COLO829 (cell line): ENCODE measurements at regions not wholly inside any gene's neighbourhood (a gene's known extent, or its start where the extent isn't known, plus 50 kb on each side); places are given as distances from the start of the nearest gene placed in this dataset.

ENCODE experiments used
- DNase-seq: peaks from one replicate; pipeline ENCODE4 v3.0.0; 2012; ENCODE audit warnings: low spot score

DNA sequence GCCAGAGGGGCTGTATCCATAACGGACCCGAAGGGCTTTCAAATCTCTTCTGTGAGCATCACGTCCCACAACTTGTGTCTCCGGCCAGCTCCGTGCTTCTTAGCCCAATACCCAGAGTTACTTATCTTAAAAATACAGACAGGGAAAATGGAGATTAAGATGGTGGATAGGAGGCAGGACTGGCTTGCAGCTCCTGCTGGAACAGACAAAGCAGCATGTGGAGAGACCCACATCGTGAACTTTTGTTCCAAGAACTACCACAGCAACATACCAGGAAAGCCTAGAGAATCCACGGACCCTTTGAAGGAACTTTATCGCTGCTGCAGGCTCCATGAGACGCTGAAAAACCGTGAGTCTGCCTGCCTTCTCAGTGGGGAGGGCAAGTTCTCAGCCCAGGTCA lies 113.7 kb downstream of the RNASET2 start:
- no peak for DNase-seq

DNA sequence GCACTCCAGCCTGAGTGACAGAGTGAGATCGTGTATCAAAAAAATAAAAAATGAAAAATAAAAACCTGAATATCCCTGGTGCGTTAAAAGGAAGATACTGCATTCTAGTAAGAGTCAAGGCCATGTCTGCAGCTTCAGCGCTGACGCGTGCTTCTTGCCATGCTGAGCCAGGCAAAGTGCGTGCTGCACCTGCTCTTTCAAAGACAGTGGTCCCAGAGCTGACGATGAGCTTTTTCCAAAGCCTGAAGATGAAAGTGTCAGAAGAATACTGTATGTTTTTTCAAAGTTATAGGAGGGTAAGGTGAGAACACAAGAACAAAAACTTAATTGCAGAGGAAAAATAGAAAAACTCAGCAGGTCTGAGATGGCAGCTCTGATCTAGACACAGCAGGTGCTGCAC lies 115.1 kb downstream of the RNASET2 start:
- no peak for DNase-seq

DNA sequence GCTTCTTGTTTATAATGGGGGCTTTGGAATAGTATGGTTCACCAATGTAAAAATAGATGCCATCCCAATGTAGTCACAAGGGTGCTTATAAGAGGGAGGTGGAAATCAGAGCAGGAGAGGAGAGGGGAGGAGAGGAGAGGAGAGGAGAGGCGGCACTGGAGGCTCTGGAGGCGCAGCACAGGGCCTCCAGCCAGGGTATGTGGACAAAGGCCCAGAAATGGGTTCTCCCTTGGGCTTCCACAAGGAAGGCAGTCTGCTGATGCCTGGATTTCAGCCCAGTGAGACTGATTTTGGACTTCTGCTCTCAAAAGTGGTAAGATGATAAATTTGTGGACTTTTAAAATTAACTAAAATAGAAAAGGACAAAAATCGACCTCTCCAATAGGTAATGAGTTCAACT lies 116.8 kb downstream of the RNASET2 start:
- DNase-seq = no peak

DNA sequence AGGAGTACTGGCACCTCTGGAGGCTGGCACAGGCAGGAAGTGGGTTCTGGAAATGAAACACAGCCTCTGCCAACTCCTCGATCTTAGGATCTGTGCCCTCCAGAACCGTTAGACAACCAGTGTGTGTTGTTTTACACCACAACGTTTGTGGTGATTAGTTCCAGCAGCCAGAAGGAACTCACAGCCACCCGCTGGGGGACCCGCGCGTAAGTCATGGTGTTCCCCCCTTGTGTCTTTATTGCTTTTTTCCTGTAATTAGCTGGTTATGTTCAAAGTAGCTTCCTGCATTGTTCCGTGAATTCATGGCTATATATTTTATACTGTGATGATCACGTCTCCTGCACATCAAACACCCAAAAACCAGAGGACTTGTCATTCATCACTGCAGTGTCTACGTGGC lies 117.4 kb downstream of the RNASET2 start:
- no peak for DNase-seq

DNA sequence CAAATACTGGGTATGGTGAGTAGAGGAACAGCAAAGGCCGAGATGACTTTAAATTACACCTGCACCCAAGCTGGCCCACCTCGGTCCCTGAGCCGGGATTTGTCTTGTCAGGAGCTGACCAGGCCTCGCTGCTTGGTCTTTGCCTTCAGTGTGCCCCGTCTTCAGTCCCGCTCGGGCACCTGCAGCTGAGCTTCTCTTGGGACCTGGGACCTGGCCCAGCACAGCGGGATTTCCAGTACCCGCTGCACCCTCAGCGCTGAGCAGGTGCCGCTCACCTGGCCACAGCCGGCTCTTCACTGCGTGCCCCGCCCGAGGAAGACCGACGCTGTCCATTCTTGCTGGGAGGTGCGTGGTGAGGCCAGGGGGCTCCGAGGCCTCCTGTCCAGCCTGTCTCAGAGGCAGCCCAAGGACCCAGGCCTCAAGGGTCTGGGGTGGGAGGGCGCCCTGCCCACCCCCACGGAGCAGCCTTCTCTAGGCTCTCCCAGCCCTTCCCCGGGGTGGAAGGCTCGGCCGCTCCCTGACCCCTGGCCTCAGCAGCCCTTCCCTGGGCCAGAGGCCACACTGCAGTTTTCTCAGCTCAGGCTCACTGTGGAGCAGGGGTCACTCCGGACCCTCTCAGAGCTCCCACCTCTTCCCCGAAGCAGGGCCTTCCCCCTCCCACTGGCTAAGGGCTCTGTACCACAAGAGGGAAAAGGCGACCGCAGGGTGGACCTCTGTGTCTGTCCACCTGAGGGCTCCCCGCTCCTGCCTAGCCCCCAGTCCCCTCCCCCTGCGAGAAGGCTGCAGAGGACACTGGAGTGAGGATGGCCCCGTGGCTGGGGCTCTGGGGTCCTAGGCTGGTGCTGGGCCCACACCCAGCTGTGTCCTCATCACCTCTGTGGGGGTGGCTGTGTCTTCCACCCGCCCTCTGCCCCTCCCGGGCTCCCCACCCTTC lies 119.3 kb downstream of the RNASET2 start:
- DNase-seq = no peak

DNA sequence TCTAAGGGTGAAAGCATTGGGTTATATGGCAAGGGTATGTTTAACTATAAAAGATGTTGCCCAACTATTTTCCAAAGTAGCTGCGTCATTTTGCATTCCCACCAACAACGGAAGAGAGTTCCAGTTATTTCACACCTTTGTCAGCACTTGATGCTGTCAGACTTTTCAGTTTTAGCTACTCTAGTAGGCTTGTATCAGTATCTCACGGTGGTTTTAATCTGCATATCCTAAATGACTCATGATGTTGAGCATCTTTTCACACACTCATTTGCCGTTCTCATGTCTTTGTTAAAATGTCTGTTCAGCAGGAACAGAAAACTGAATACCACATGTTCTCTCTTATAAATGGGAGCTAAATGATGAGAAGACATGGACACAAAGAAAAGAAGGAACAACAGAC lies 122.3 kb downstream of the RNASET2 start:
- DNase-seq = no peak

DNA sequence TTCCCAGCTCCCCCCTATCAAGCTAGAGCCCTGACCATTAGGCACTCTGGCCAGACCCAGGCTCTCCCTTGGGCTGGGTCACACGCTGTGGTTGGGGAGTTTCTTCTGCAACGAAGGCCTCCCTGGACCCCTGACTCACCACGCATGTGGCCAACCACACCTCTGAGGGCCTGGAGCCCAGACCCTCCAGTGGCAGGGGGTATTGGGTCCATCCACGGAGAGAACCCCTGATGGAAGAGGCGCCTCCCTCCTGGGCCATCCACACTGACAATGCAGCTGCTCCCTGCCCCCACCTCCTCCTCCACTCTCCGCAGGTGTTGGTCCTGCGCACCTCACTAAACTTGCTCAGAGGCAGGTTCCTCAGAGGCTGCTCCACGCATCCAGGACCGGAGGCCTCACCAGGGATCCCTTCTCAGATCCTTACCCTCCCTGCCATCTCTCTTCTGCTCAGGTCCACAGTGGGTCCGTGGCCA lies 125.4 kb downstream of the RNASET2 start:
- DNase-seq = no peak

DNA sequence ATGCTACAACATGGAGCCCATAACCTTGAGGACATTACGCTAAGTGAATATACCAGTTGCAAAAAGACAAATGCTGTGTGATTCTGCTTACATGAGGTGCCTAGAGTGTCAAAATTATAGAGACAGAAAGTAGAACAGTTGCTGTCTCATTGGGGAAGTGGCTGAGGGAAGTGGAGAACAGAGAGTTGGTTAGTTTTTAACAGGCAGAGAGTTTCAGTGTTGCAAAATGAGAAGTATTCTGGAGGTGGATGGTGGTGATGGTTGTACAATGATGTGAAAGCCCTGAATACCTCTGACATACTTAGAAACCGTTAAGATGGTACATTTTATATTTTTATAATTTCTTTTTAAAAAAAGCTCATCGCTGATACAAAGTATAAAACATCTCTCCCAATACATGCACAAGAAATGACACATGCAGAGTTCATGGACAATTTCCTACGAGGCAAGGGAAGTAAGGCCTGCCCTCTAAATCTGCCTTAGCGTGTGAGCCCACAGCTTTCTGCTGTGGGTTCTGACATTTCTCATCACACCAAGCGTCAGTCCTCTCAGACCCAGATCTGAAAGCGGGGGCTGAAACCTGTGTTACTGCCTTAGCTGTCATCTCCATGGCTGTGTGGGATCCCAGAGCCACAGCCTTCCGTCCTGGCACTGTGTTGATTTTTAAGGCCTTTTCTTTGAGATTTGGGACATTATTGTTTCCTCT lies 126.0 kb downstream of the RNASET2 start:
- no peak for DNase-seq

DNA sequence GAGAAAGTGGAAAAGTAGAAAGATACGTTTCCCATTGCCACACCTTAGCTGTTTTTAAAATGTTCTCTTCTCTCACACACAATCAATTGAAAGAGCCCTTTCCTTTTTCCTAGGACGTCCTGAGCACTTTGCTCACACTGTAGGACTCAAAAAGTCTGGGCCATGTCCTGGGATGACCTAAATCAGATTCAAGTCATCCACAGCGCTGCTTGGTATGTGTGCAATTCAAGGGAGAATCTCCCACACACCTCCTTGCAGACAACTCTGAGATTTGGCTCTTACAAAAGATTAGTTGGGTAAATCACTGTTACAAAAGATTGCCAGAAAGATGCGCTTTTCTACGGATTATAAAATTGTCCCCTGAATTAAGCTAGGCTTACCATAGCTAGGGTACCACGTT lies 130.1 kb downstream of the RNASET2 start:
- DNase-seq = no peak

DNA sequence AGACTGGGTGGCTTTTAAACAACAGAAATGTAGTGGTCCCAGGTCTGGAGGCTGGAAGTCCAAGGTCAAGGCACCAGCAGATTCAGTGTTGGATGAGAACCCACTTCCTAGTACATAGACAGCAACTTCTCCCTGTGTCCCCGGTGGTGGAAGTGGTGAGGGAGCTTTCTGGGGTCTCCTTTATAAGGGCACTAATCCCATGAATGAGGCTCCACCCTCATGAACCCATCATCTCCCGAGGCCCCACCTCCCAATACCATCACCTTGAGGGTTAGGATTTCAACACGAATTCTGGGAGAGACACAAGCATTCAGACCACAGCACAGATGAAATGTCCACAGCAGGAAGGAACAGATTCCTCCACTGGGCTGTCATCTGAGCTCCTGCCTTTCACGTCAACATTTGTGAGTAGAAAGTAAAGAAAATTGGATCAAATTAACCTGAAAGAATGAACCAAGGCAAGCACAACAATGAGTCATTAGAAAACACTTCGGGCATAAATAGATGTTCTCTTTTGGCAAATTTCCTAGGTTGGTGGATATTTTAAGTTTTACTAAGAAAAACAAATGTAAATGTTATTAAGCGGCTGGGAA lies 130.7 kb downstream of the RNASET2 start:
- DNase-seq = no peak

DNA sequence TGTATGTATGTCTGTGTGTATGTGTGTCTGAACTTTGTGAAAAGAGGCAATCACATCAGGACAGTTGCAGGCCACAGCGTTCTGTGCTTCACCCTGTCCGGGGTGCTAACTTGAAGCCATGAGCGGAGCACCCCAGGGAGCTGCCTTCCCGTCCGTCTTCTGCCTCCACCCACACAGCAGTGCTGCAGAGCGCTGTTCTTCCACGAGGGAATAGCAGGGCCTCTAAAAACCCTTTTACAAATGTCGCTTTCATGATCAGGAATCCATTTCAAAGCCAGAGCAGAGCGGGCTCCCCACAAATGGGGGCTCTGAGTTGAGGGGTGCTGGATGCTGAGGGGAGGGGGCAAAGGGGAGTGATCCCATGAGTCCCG lies 131.5 kb downstream of the RNASET2 start:
- no peak for DNase-seq

DNA sequence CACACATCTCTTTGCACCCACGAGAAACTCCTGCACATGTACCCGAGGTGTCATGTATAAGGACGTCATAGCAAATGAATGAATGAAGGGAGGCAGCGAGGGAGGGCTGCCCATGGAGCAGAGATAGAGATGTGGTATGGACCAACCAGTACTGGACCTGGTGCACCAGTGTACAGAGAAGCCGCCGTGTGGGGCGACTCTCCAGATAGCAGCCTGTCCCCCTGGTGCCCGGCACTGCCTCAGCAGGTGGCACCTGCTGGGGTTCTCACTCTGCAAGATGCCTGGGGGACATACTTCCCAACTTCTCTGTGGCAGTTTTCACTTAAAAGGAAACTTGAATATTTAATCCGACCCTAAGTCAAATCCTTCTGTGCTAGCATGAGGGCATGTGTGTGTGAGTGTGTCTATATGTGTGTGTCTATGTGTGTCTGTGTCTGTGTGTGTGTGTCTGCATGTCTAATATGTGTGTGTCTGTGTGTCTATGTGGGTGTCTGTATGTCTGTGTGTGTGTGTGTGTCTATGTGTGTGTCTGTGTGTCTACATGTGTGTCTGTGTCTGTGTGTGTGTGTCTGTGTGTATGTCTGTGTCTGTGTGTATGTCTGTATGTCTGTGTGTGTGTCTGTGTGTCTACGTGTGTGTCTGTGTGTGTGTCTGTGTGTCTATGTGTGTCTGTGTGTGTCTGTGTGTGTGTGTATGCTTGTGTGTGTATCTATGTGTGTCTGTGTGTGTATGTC lies 132.0 kb downstream of the RNASET2 start:
- no peak for DNase-seq

DNA sequence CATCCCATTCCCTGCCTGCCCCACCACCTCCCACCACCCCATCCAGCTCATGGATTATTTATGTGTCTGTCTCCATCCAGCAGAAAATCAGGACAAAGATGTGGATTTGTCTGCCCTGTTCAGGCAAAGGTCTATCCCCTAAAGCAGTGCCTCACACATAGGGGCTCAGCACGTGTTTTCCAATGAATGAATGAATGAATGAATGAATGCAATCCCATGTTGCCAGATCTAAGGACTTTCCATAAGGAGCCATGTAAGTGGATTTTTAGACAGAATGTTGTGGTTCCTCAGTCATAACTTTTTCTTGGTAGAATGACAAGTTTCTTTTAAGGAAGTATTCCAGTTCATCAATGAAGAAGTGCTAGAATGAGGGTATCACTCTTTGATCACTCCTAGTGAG lies 133.7 kb downstream of the RNASET2 start:
- DNase-seq = no peak

DNA sequence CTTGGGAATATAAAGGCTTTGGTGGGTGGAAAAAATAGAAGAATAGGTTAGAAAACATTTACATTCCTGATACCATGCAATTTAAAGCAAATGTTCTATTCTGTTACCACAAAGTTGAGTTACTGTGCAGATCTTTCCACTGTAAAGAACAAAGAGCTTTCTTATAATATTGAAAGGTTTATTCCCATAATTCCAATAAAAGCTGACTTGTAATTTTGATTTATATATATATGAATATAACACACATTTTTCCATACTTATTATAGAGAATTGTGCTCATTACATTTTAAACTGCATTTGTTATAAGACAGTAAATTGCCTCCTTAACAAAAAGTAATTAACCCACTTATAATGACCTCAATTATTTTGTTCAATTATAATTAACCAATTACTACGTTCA lies 135.9 kb downstream of the RNASET2 start:
- no peak for DNase-seq

DNA sequence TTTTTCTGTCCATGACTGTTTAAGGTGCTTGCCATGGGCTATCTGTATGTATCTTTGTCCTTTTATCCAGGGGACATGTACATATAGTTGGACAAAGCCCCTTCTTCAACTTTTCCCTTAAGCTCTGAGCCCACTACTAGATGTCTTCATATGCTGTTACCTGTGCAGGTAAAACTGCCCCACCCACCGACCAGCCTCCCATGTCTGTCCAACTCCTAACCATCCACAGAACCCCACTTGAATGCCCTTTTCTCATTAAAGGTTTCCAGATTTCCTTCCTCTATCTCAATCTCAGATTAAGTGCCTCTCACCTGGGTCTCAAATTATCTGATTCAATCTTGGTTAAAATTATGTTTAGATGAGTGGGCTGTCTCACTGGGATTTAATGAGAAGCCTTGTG lies 136.3 kb downstream of the RNASET2 start:
- no peak for DNase-seq

DNA sequence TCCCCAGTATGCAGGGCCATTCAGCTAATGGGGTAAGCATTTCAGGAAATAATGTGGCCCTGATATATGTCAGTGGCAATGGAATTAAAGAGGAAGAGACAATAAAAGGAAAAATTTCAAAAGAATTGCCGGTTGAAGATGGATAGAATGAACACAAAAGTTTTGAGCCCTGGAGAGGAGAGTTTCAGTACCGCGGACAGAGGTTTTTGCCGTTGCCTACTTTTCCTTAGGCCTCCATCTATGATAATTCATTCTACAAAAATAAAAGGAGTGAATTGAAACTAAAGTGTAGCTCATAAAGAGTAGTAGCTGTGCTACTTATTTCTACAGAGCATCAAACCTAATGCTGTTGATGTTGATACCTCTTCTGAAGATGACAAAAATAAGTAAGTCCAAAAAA lies 140.7 kb downstream of the RNASET2 start:
- DNase-seq = no peak

DNA sequence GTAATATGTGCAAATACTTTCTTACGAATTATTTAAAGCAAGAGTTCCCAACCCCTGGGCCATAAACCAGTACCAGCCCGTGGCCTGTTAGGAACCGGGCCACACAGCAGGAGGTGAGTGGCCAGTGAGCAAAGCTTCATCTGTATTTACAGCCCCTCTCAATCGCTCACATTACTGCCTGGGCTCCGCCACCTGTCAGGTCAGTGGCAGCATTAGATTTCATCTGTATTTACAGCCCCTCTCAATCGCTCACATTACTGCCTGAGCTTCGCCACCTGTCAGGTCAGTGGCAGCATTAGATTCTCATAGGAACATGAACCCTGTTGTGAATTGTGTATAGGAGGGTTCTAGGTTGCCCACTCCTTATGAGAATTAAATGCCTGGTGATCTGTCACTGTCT lies 142.0 kb downstream of the RNASET2 start:
- no peak for DNase-seq

DNA sequence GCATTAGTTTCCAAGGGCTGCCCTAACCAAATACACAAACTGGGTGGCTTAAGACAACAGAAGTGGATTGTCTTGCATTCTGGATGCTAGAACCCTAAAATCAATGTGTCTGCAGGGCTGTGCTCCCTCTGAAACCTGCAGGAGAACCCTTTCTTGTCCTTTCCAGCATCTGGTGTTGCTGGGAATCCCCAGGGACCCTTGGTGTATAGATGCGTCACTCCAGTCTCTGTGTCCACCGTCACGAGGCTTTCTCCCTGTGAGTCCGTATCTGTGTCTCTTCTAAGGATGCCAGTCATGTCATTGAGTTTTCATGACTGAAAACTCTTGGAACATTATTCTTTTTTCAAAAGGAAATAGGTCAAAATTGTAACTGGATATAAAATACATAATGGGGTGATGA lies 142.9 kb downstream of the RNASET2 start:
- DNase-seq = no peak

DNA sequence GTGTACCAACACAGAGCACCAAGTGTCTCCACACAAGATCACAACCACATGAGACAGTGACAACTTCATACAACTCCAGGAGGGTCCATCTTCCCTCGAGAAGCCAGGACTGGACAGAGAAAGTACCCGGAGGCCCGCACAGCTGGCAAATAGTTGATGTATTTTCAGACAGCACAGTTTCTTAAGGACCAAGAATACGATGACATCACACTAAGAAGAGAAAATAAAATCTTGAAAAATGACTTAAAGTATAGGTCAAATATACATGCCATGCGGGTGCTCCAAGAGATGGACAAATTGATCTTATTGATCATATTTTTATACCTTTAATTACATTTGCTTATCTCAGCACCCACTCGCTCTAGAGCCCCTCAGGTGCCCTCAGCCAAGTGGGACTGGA lies 145.5 kb downstream of the RNASET2 start:
- DNase-seq = no peak

DNA sequence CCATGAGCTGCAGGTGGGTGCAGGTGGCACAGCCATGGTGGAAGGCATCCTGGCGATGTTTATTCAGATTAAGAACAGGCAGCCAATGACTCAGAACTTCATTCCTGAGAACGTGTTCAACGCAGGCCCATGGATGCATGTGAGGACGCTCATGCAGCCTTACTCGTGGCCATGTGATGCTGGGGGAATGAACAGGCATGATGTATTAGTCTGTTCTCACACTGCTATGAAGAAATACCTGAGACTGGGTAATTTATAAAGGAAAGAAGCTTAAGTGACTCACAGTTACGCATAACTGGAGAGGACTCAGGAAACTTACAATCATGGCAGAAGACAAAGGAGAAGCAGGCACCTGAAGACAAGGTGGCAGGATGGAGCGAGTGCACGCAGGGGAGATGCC lies 146.6 kb downstream of the RNASET2 start:
- no peak for DNase-seq

DNA sequence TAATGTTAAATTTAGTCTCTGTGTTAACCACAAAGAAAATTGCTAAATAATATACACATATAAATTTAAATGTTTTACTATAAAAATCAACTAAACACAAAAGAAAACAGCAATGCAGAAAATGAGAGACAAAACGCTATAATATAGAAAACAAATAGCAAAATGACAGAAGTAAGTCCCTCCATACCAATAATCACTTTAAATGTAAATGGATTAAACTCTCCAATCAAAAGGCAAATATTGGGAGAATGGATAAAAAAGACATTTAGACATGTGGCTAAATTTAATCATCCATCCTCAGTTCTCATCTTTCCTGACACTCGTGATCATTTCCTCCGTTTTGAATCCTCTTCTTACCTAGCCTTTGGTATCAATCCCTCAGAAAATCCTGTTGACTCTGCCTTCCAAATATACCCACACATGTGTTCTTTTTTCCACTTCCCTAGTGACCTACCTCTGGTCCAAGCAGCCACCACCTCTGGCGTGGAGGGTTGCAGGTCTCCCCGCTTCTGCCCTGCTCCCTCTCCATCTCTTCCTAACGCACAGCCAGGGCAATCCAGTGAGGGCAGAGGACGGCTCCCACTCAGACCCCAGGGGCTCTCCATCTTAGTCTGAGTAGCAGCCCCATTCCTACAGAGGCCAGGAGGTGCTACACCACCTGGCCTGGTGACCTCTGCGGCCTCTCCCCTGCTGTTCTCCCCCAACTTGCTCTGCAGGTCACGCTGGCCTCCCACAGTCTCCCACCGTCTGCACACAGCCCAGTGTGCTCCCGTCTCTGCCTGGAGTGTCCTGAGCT lies 149.2 kb downstream of the RNASET2 start:
- no peak for DNase-seq
